CD4-positive, alpha-beta T cell treated with Interleukin-6 at 100 ng/mL for 8 hours (primary cell): ENCODE measurements at regions not wholly inside any gene's neighbourhood (a gene's known extent, or its start where the extent isn't known, plus 50 kb on each side); places are given as distances from the start of the nearest gene placed in this dataset.
"Not testable (repeated sequence)": the region's sequence is repeated elsewhere in the genome, so short reads cannot be mapped to it uniquely, and the experiment has no call there.

Source experiments
- DNase-seq: peaks from one replicate; pipeline ENCODE4 v3.0.0-alpha.2; 2020; ENCODE audit warnings: mixed read lengths, low spot score

- no peak for DNase-seq
These were observed 70.6 kb downstream of the RSL24D1 start for GRCh38 chr15:55126111-55126510.

- no peak for DNase-seq
These were observed 72.1 kb downstream of the RSL24D1 start for GRCh38 chr15:55124616-55125015.

DNA sequence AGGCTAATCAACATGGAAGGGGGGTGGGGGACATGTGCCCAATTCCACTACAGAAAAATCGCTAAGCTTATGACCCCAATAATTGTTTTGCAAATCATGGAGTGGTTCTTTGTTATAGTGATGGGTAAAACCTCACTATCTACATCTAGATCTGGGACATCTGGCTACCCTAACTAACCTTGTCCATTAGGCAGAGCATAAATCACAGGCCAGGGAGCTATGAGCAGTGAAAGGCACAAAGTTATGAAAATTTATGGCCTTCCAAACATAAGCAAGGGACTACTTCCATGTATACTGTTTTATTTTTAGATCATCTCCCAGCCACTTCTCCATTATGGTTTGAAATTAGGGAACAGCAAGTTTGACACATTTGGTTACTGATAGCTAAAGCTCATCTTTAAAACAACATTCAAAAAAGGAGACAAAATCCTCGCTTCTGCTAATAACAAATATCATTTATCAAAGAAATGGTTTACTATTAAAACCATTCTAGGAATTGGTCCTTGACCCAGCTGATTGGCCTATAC, 78.3 kb downstream of the RSL24D1 start:
- DNase-seq: no peak

DNA sequence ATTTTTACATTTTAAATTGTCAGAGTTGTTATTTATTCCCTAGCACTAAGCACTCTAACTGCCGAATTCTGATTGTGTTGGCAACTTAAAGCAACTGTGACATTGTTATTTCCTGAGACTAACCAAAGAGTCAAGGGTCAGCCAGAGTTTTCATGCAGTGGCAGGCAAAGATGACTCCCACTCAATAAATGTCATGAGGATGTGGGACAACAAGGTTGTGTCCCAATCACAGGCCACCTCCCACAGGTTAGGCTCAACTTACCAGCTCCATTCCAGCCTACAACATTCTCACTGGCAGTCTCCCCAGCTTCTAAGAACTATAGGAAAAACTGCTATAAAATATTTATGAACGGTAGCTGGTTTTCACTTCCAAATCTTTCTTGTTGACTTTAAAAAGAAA, 80.1 kb downstream of the RSL24D1 start:
- DNase-seq: no peak

- DNase-seq: no peak
These were observed 83.0 kb downstream of the RSL24D1 start for GRCh38 chr15:55113736-55114135.

DNA sequence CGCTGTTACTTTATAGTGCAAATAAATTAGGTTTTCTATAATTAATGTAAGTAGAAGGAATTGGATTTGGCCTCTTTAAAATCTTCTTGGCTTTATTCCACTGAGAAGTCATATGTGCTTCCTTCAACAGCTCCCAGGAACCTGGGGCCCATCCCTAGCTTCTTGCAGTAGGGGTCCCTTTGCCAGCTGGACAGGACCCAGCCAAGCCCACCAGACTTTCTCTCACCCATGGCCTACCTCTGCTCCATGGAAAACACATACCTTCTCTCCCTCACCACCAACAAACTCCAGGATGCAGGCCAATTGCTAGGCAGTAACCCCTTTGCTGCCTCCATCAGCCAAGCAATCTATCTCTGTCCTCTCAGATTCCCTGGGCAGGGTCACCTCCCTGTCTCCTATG, 84.0 kb downstream of the RSL24D1 start:
- no peak for DNase-seq

GRCh38 chr15:55110446-55110845, 86.3 kb downstream of the RSL24D1 start:
- no peak for DNase-seq

DNA sequence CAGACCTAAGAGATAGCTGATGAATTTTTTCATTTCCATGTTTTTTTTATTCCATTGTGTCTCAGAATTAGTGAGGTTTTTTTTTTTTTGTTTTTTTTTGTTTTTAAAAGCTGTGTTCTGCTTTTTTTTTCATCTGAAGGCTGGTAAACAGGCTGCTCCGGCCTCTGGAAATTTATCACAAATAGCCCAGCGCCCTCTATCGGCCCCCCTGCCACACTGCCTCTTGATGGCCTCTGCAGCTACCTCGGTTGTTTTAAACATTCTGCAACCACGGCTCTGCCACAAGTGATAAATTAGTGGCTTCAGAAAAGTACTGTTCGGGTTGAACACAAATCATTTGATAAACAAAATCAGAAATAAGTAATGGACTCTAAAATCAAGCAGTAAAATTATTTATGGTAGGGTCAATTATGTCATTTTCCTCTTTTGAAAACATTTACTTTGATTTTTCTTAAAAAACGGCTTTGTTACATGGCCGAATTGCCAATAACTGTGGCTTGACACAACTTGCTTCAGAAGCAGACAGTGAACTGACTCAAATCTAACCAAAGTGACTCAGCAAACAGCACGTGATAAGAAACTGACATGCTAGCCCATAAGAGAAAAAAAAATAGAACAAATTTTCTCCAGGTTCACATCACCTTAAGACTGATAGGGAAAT, 87.8 kb downstream of the RSL24D1 start:
- DNase-seq: peak; percentile 16

GRCh38 chr15:55108448-55108847, 88.3 kb downstream of the RSL24D1 start:
- DNase-seq: no peak

DNA sequence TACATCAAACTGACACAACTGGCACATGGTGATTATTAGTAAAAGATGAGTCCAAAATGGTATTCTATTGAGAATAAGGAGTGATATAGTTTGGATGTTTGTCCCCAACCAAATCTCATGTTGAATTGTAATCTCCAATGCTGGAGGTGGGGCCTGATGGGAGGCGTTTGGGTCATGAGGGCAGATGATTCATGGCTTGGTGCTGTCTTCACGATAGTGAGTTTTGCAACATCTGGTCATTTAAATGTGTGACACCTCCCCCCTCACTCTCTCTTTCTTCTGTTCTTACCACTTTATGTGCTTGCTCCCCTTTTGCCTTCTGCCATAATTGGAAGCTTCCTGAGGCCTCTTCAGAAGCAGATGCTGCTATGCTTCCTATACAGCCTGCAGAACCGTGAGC, 90.6 kb downstream of the RSL24D1 start:
- DNase-seq: no peak

DNA sequence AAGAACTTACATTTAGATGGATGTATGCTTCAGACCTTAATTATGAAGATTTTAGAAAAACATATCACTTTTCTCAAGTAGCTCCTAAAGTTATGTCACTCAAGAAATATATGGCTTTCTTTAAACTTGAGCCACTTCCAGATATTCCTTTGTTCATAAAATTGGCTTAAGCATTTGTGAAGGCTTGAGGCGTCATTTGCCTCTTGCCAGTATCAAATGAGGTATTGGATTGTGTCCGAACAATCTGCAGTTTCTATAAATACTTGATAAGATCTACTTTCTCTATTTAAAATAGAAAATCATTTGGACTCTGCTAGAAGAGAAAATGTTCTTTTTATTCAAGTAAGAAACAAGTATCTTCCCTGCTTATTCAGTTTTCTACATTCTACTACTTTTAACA, 102.6 kb downstream of the RSL24D1 start:
- no peak for DNase-seq

DNA sequence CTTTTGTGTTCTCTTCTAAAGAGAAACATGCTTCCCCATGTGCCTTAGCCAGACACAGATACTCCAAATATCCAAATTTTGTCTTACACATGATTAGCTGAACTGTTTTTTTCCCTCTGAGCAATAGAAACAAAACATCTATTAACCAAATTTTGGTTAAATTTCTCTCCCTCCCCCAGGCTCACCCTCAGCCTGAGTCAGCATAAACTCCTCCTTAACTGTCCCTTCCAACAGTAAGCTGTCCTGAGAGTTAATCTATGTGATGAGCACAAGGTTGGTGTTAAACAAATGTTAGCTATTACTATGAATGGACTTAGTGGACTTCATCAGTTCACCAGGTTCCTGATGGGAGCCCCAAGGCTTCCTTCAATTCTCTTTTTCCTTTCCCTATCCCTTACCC, 108.5 kb downstream of the RSL24D1 start:
- DNase-seq: no peak

DNA sequence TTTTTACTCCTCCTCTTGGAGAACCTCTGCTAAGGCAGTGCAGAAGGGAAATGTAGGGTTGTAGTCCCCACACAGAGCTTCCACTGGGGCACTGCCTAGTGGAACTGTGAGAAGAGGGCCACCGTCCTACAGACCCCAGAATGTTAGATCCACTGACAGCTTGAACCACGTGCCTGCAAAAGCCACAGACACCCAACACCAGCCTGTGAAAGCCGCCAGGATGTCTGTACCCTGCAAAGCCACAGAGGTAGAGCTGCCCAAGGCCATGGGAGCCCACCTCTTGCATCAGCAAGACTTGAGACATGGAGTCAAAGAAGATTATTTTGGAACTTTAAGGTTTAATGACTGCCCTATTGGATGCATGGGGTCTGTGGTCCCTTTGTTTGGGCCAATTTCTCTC, 112.1 kb downstream of the RSL24D1 start:
- no peak for DNase-seq

DNA sequence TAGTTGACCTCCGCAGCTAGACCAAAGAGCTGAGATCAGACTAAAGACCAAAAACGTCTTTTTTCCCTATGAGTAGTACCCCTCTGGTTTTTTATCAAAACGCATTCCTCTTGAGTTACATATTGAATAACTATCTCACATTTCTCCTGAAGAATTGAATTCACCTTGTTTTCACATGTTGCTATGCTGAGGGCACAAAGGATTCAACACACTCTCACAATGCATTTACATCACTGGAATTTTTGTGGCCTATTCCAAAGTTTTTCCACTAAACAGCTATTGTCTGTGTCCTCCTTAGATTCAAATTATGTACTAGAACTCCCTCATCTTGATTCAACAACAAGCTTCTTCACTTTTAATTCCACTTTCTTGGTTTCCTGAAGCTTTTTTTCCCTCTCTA, 112.5 kb downstream of the RSL24D1 start:
- no peak for DNase-seq

- DNase-seq: not testable (repeated sequence)
These were observed 119.7 kb downstream of the RSL24D1 start for GRCh38 chr15:55077052-55077451.

DNA sequence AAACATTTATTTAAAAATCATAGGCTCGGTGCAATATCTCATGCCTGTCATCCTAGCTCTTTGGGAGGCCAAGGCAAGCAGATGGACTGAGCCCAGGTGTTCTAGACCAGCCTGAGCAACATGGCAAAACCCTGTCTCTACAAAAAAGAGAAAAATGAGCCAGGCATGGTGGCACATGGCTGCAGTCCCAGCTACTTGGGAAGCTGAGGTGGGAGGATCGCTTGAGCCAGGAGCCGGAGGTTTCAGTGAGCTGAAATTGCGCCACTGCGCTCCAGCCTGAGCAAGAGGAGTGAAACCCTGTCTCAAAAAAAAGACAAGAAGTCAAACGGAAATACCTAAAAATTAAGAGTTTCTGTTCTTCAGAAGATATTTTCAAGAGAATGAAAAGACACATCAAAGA, 122.3 kb downstream of the RSL24D1 start:
- no peak for DNase-seq

- not testable (repeated sequence) for DNase-seq
These were observed 132.8 kb downstream of the RSL24D1 start for GRCh38 chr15:55063970-55064369.

DNA sequence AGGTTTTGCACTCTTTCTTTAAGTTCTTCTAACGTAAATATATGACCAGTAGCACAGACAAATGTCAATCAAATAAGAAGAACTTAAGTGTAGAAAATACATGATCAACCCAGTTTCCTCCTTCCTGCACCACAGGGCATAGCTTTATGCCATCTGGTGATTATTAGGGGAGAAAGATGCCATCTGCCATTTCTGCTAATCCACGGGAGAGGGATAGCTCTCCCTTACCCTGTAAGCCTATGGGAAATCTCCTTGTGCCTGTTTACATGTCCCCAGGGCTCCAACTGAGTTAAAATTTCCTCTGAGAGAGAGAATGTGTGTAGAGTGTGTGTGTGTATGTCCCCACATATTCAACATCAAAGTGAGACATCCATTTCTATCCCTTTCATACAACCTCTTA, 135.9 kb downstream of the RSL24D1 start:
- DNase-seq: no peak

DNA sequence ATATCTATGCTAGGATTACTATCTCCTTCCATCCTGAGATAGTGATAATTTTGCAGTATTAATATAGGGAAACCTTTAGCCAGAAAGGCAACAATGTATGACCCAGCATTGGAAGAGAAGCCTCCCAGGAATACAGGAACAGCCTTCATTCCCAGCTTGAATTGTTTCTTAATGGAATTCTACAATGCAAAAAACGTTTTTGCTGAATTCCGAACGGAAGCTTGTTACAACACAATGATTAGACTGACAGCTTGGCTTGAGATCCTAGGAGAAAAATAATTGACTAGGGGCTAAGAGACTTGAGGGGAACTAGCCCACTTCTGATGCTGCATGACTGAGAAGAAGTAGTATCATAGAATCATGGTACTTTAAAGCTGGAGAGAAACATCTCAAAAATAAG, 140.2 kb downstream of the RSL24D1 start:
- no peak for DNase-seq

GRCh38 chr15:55044162-55044561, 152.6 kb downstream of the RSL24D1 start:
- DNase-seq: no peak

DNA sequence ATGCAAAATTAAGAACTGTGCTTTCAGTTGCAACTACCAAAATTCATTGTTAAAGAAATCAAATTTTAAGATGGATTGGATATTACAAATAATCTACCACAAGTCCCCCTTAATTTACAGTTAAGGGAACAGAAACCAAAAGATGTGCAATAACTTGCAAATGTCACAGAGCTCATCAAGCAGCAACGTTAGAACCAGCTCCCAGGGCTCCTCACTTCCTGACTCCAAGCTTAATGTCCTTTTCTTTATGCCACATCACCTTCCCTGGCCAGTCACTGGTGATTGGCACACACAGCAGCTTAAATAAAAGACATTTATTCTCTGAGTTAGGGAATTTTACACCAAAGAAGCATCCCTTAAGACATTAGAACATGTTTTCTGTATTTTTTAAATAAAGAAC, 159.7 kb downstream of the RSL24D1 start:
- no peak for DNase-seq

DNA sequence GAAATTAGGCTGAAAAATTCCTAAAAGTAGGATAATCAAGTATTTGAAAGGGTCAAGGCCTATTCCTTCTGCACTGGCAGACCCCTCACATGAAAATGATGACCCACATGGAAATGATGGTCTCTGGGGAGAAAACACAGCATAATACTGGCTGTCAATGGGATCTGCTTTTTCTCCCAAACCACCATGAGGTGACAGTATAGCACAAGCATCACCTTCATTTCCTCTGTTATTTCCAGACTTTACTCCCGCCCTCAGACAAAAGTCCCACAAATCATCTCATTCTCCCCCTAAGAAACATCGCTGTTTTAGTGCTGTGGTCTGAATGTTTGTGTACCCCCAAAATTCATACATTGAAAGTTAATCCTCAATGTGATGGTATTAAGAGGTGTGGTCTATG, 161.0 kb downstream of the RSL24D1 start:
- DNase-seq: no peak

GRCh38 chr15:55033574-55033973, 163.2 kb downstream of the RSL24D1 start:
- DNase-seq: no peak

DNA sequence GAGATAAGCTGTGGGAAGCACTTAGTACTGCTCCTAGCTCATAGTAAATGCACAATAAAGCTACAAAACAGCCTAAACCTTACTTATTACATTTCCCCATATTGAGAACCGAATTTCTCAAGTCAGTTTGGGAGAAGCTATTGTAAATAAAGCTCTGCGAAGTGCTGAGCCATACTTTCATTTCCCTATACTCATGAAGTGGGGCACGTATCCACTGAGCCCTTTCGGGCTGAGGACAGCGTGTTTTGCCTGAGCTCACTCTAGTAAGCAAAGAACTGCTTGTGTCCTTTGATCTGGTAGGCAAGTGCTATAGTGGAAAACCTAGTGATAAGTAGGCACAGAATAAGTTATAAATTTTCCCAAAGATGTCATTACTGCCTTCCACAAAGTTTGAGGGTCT, 165.0 kb downstream of the RSL24D1 start:
- DNase-seq: no peak
